SIG-M5 (cell line): ENCODE measurements at regions not wholly inside any gene's neighbourhood (a gene's known extent, or its start where the extent isn't known, plus 50 kb on each side); places are given as distances from the start of the nearest gene placed in this dataset.
A peak's percentile ranks its signal among the peaks of the same experiment; 100 is the strongest.
"Not testable (repeated sequence)": the region's sequence is repeated elsewhere in the genome, so short reads cannot be mapped to it uniquely, and the experiment has no call there.

Experiments
- DNase-seq: peaks from one replicate; lab custom pipeline; 2025; lab: John Stamatoyannopoulos, UW

DNA sequence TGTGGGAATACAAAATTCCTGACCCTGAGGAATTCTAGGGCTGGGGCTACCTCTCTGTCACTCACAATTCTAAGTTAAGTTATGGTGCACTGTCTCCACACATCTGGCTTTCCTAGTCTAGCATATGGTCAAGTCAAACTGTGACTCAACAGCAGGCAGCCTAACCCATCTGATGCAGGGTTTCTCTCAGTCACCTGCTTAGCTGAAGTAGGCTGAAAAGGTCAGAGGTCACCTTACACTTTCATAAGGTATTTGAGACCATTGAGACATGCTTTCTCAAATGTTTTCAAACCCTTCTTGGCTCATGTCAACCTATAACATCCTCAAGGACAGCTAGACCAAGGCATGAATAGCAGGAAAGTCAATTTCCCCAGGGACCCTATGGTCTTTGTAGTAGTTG, 196.5 kb upstream of the STK26 start:
- DNase-seq = no peak

- DNase-seq = peak; percentile 13
These were observed 195.2 kb upstream of the STK26 start for GRCh38 chrX:131827935-131828334.

DNA sequence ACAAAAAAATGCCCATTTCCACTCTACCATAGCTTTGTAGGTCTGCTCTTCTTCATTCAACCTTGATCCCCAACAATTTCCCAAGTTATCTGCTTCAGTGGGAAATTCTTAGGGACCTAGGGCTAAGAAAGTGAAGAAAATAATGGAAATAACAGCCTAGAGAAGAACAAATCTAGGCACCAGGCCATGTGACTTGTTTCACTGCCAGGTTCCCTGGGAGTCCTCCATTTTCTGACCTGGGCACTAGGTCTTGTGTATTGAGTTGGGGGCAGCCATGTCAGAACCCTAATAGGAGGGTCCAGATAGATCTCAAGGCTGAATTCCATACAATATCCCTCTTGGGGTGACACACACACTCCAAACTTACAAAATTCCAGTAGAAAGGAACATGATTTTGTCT, 194.6 kb upstream of the STK26 start:
- DNase-seq = no peak

DNA sequence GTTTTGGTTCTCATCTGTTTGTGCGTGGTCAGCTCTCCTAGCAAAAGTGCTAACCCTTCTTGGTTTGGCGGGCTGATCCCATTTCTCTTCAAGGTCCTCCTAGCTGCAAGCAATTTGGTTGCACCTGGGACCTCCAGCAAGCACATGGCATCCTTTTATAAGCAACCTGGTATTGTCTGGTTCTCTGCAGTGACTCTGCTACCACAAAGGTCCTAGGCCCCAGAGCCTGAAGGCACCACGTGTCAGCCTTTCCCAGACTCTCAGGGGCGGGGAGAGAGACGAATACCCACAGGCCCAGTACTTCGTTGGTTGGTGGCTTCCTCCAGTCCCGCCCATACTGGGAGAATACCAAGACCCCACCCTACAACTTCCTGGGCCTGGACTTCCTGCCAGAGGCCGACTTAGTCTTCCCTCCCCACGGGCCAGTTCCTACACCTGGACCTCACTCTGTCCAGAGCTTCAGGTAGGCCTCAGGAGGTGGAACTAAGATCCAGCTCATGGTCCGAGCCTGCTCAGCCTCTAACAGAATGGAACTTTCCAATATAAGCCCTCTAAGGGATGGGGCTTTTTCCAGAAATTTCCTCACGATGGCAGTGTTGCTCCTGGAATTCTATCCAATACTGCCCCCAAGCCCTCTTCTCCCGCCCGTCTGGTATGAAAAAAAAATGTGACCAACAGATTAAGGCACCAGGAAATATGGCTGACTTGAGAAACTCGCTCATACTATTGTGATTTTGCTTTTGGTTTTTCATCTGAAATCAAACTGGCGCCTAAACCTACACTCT, 192.5 kb upstream of the STK26 start:
- peak; percentile 47 for DNase-seq

GRCh38 chrX:131831185-131831520, 191.9 kb upstream of the STK26 start:
- no peak for DNase-seq

DNA sequence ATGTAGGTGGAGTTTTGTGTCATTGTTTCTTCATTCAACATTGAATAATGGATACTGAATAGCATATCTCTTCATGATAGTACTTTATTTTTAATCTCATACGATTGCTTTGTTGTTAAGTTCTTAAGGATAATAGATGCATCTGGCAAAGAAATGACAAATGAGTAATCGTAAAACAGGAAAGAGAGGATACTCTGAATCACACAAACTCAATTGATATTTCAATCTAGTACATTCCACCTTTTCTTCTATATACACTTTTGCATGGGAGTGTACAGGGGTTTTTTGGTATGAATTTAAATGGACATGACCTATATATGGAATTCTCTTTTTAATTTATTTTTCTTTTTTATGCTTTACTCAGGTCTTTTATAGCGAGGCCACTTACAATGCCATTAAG, 186.9 kb upstream of the STK26 start:
- DNase-seq = no peak

DNA sequence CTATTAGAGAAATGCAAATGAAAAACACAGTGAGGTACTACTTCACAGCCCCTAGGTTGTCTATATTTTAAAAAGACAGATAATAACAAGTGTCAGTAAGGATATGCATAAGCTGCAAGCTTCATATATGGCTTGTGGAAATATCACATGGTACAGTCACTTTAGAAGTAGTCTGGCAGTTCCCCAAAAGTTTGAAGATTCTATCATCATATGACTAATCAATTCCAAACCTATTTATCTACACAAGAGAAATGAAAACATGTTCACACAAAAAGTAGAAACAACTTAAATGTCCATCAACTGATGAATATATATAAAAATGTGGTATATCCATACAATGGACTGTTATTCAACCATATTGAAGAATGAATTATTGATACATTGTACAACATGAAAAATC, 185.8 kb upstream of the STK26 start:
- DNase-seq = no peak

DNA sequence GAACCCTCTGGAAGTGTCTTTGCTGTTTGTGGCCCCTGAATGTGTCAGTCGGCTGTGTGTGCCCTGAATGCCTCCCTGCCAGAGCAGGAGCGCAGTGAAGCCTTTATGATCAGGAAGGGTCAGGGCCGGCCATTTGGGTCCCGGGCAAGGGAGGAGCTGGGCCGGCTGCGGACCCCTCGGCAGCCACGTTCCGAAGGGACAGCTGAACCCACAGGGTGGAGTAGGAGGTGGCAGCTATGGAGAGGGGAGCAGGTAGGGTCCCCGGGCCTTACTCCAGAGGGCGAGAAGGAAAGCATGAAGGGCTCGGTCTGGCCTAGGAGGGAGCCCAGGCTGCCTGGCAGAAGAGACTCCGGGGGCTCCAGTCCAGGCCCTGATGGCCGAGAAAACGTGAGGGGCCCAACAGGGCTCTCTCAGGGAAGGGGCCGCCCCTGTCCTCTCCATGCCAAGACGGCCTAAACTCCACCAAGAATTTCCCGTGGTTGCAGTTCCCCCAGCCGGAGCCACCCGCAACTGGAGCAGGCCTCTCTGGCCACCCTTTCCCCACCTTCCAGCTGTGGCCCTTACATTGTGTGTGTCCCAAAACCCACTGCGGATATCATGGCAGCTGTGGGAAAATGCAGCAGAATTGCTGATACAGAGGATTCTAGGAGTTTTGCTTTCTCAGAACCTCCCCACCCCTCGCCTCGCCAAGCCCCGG, 182.2 kb upstream of the STK26 start:
- no peak for DNase-seq

DNA sequence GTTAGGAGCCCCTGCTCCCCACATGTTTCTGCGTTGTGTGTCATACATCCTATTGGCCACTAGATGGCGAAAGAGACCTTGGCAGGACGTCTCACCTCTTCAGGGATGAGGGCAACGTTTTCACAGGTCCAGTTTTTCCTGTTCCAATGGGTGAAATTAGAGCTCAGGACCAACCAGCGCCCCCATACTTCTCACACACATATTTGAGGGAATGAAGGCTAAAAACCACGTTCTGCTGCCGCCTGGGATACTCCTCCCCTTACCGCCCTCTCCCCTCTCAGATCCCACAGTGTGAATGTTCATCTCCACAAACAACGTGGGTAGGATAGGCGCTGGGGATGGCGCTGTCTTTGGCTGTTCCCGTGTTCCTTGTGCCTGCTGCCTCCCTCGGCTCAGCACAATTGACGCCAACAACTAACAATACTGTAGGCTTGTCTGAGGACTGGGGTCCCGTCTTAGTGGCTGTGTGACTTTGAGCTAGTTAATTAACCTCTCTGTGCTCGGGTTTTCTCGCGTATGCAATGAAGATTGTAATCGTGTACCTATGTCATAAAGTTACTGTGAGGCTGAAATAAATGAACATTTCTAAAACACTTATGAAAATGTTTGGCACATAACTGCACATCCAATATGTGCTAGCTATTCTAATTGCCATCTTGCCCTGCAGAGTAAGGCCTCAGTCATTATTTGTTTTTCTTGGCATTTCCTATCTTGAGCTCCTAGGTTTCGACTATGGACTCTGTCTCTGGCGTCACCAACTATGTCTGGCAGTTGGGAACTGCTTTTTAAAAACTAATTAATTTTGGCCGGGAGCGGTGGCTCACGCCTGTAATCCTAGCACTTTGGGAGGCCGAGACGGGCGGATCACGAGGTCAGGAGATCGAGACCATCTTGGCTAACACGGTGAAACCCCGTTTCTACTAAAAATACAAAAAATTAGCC, 181.3 kb upstream of the STK26 start:
- DNase-seq = no peak

DNA sequence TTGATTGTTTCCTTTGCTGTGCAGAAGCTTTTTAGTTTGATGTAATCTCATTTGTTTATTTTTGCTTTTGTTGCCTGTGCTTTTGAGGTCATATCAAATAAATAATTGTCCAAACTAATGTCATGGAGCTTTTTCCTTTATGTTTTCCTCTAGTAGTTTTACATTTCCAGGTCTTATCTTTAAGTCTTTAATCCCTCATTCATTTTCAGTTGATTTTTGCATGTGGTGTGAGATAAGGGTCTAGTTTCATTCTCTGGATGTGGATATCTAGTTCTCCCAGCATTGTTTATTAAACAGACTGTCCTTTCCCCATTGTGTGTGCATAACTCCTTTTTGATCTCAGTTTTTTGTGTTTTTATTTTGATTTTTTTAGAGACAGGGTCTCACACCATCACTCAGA, 179.1 kb upstream of the STK26 start:
- no peak for DNase-seq

GRCh38 chrX:131845201-131845600, 177.9 kb upstream of the STK26 start:
- no peak for DNase-seq

- no peak for DNase-seq
These were observed 177.3 kb upstream of the STK26 start for GRCh38 chrX:131845771-131846170.

DNA sequence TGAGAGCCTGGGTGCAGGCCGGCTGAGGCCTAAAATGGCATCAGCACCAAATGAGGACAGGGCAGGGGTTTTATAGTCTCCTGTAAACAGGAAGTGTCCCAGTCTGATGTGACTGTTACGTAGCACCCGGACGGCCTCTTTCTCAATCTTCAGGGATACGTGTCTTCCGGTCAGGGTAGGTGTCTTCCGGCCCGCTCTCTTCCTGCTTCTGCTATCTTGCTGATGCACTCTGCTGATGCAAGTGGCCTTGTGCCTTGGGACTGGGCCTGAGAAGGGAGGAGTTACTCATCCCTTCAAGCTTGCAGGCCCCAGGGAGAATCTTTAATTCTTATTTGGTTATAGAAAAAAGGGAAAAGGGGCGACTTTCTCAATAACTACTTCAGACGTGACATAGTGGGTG, 172.1 kb upstream of the STK26 start:
- not testable (repeated sequence) for DNase-seq

GRCh38 chrX:131853440-131853839, 169.7 kb upstream of the STK26 start:
- no peak for DNase-seq

- no peak for DNase-seq
These were observed 168.5 kb upstream of the STK26 start for GRCh38 chrX:131854581-131854980.

GRCh38 chrX:131861088-131861787, 161.9 kb upstream of the STK26 start:
- no peak for DNase-seq

GRCh38 chrX:131862321-131862720, 160.8 kb upstream of the STK26 start:
- DNase-seq = no peak

DNA sequence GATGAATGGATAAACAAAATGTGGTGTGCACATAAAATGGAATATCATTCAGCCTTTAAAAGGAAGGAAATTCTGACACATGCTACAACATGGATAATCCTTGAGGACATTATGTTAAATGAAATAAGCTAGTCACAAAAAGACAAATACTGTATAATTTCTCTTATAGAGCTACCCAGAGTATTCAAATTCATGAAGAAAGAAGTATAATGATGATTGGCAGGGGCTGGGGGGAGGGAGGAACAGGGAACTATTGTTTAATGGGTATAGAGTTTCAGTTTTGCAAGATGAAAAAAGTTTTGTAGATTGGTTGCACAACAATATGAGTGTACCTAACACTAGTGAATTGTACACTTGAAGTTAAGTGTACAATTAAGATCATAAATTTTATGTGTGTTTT, 153.9 kb upstream of the STK26 start:
- DNase-seq = no peak

DNA sequence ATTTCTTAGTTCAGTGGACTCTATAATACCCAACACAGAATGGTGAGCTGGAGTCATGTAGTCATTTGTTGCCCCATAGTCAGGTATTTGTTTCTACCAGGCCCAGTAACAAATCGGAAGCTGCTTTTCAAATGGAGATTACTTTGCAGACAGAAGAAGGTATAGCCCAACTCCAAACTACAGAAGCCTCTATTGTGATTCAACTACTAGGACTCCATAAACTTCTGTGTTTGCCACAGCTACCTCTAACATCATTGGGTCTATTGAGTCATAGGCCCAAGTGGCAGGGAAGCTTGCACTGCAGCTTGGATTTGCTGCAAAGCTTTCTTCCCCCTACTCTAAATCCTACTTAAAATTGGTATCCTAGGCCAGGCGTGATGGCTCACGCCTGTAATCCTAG, 148.8 kb upstream of the STK26 start:
- DNase-seq = no peak

DNA sequence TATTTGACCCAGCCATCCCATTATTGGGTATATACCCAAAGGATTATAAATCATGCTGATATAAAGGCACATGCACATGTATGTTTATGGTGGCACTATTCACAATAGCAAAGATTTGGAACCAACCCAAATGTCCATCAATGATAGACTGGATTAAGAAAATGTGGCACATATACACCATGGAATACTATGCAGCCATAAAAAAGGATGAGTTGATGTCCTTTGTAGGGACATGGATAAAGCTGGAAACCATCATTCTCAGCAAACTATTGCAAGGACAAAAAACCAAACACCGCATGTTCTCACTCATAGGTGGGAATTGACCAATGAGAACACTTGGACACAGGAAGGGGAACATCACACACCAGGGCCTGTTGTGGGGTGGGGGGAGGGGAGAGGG, 147.3 kb upstream of the STK26 start:
- not testable (repeated sequence) for DNase-seq

DNA sequence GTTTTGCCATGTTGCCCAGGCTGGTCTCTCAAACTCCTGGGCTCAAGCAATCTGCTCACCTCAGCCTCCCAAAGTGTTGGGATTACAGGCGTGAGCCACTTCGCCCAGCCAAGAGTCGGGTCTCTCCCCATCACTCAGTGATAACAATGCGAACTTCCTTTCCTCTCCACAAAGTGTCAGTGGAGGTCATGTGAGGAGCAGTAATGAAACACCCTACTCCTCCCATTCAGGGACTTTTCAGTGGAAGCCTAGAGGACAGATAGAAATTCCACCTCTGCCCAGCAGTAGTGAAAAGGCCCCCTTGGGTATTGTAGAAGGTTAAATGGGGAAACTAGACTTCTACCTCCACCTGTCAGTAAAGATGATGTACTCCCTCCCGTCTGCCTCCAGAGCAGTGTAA, 141.9 kb upstream of the STK26 start:
- DNase-seq = no peak

- not testable (repeated sequence) for DNase-seq
These were observed 138.1 kb upstream of the STK26 start for GRCh38 chrX:131885042-131885441.
